ENCODE measurements at regions not wholly inside any gene's neighbourhood (a gene's known extent, or its start where the extent isn't known, plus 50 kb on each side); places are given as distances from the start of the nearest gene placed in this dataset.
"Not testable (repeated sequence)": the region's sequence is repeated elsewhere in the genome, so short reads cannot be mapped to it uniquely, and the experiment has no call there.

- DNase-seq: no peak
Observed at GRCh38 chr3:144655423-144655822, 683.8 kb downstream of the DIPK2A start.

- no peak for DNase-seq
Observed at GRCh38 chr3:144660186-144660585, 688.6 kb downstream of the DIPK2A start.

- no peak for DNase-seq
Observed at GRCh38 chr3:144662729-144663128, 691.1 kb downstream of the DIPK2A start.

GRCh38 chr3:144663456-144664436 is 692.1 kb downstream of the DIPK2A start:
- no peak for DNase-seq

- no peak for DNase-seq
Observed at GRCh38 chr3:144665567-144666053, 694.0 kb downstream of the DIPK2A start.

- DNase-seq: no peak
Observed at GRCh38 chr3:144670571-144670970, 698.9 kb downstream of the DIPK2A start.

GRCh38 chr3:144677103-144677502 is 705.5 kb downstream of the DIPK2A start:
- DNase-seq: no peak

- no peak for DNase-seq
Observed at GRCh38 chr3:144683065-144683464, 711.4 kb downstream of the DIPK2A start.

GRCh38 chr3:144687862-144688261 is 716.2 kb downstream of the DIPK2A start:
- no peak for DNase-seq

GRCh38 chr3:144692488-144692887 is 720.9 kb downstream of the DIPK2A start:
- no peak for DNase-seq

GRCh38 chr3:144708437-144708836 is 736.8 kb downstream of the DIPK2A start:
- DNase-seq: no peak

GRCh38 chr3:144737281-144737680 is 765.7 kb downstream of the DIPK2A start:
- no peak for DNase-seq

GRCh38 chr3:144743225-144743668 is 771.6 kb downstream of the DIPK2A start:
- DNase-seq: no peak

GRCh38 chr3:144744473-144744872 is 772.9 kb downstream of the DIPK2A start:
- DNase-seq: no peak

GRCh38 chr3:144746631-144747030 is 775.0 kb downstream of the DIPK2A start:
- DNase-seq: no peak

- not testable (repeated sequence) for DNase-seq
Observed at GRCh38 chr3:144749536-144750253, 778.1 kb downstream of the DIPK2A start.

- DNase-seq: no peak
Observed at GRCh38 chr3:144754076-144754783, 782.6 kb downstream of the DIPK2A start.

GRCh38 chr3:144756704-144757440 is 785.2 kb downstream of the DIPK2A start:
- no peak for DNase-seq

GRCh38 chr3:144760831-144761230 is 789.2 kb downstream of the DIPK2A start:
- no peak for DNase-seq

GRCh38 chr3:144762091-144762490 is 790.5 kb downstream of the DIPK2A start:
- DNase-seq: no peak

- no peak for DNase-seq
Observed at GRCh38 chr3:144763878-144764454, 792.3 kb downstream of the DIPK2A start.

- DNase-seq: no peak
Observed at GRCh38 chr3:144770281-144770680, 798.7 kb downstream of the DIPK2A start.
